Spinal cord (tissue), 9 donors: ENCODE measurements at regions not wholly inside any gene's neighbourhood (a gene's known extent, or its start where the extent isn't known, plus 50 kb on each side); places are given as distances from the start of the nearest gene placed in this dataset.
"Not testable (repeated sequence)": the region's sequence is repeated elsewhere in the genome, so short reads cannot be mapped to it uniquely, and the experiment has no call there.

Source experiments
- DNase-seq, 6 donors: peaks; one replicate each; pipeline versions ENCODE4 v3.0.0 to v3.0.0-alpha.2; 2013 to 2015; ENCODE audit warnings: low spot score in 6 of 6, low read depth in 4 of 6
- H3K27ac ChIP-seq: one replicate; pipeline ENCODE4 v1.5.1; 2013; ENCODE audit warnings: low read depth, low read length, control low read depth
- H3K27me3 ChIP-seq: one replicate; pipeline ENCODE4 v1.6.1; 2013; ENCODE audit warnings: low read length; ENCODE audit not compliant: control insufficient read depth, insufficient read depth
- H3K36me3 ChIP-seq: one replicate; pipeline ENCODE4 v1.6.1; 2013; ENCODE audit warnings: low read length; ENCODE audit not compliant: control insufficient read depth, insufficient read depth
- H3K4me1 ChIP-seq: one replicate; pipeline ENCODE4 v1.6.1; 2013; ENCODE audit warnings: low read length; ENCODE audit not compliant: control insufficient read depth, insufficient read depth
- H3K4me3 ChIP-seq: one replicate; pipeline ENCODE4 v1.5.1; 2013; ENCODE audit warnings: low read depth, low read length, control low read depth
- H3K9me3 ChIP-seq: one replicate; pipeline ENCODE4 v1.6.1; 2013; ENCODE audit warnings: low read length; ENCODE audit not compliant: control insufficient read depth, insufficient read depth
- WGBS: methylation state at CpG from one replicate; pipeline ENCODE4 v1.1.5; 2013; ENCODE audit warnings: missing lambda C conversion rate; ENCODE audit not compliant: insufficient coverage; 5-methylcytosine and 5-hydroxymethylcytosine counted together
- donor health status: healthy.

- WGBS = 25% methylated on average over 13 of the region's 21 CpGs
- peak in 1 of 6 donors; percentile 83 for DNase-seq
- Histone ChIP-seq H3K36me3 (no peaks in the 10 kb centered on the region), H3K27ac (no peak overlapping the region), H3K4me1 (peaks cover 95% of the 10 kb centered on the region), H3K4me3 (peak overlapping the region; percentile 40), H3K9me3 (peaks cover 1% of the 10 kb centered on the region), H3K27me3 (no peaks in the 10 kb centered on the region)
Measured at GRCh38 chr20:25863536-25864325, 167.1 kb upstream of the ZNF337 start.

GRCh38 chr20:25862967-25863530 lies 166.4 kb upstream of the ZNF337 start:
- not testable (repeated sequence) for H3K9me3 ChIP-seq, H3K27me3 ChIP-seq, H3K36me3 ChIP-seq
- Histone ChIP-seq H3K4me1 (peaks cover 95% of the 10 kb centered on the region), H3K4me3 (peak overlapping the region; percentile 40), H3K27ac (peak overlapping the region; percentile 25)
- under 1% methylated on average over 53 of the region's 53 CpGs for WGBS
- peak in 4 of 6 donors; percentile 80 to 98 (median 90) for DNase-seq

- peak in 2 of 6 donors; percentile 16 to 23 for DNase-seq
- Histone ChIP-seq H3K27me3 (no peaks in the 10 kb centered on the region), H3K4me1 (peaks cover 86% of the 10 kb centered on the region), H3K36me3 (peaks cover 27% of the 10 kb centered on the region), H3K9me3 (peaks cover 1% of the 10 kb centered on the region), H3K4me3 (peak overlapping the region; percentile 40), H3K27ac (no peak overlapping the region)
- WGBS = 32% methylated on average over 18 of the region's 23 CpGs
Measured at GRCh38 chr20:25860531-25861150, 164.0 kb upstream of the ZNF337 start.

GRCh38 chr20:25859649-25860530 lies 163.2 kb upstream of the ZNF337 start:
- Histone ChIP-seq H3K4me3 (peak overlapping the region; percentile 16), H3K27me3 (no peaks in the 10 kb centered on the region)

GRCh38 chr20:25858495-25859425 lies 162.1 kb upstream of the ZNF337 start:
- H3K4me3 ChIP-seq = peak overlapping the region; percentile 26
- WGBS = 31% methylated on average over 32 of the region's 37 CpGs

More at GRCh38 chr20:25859649-25860530, 163.2 kb upstream of the ZNF337 start:
- Histone ChIP-seq H3K9me3 (peaks cover 1% of the 10 kb centered on the region), H3K4me1 (peaks cover 82% of the 10 kb centered on the region), H3K27ac (no peak overlapping the region), H3K36me3 (peaks cover 29% of the 10 kb centered on the region)
- peak in 4 of 6 donors; percentile 74 to 96 (median 86) for DNase-seq
- 8% methylated on average over 49 of the region's 51 CpGs for WGBS

GRCh38 chr20:25857091-25857788 lies 160.6 kb upstream of the ZNF337 start:
- H3K27ac ChIP-seq, DNase-seq, H3K4me3 ChIP-seq, H3K9me3 ChIP-seq, H3K27me3 ChIP-seq: not testable (repeated sequence)
- Histone ChIP-seq H3K36me3 (peaks cover 32% of the 10 kb centered on the region), H3K4me1 (peaks cover 77% of the 10 kb centered on the region)
- 80% methylated on average over 21 of the region's 28 CpGs for WGBS

More at GRCh38 chr20:25858495-25859425, 162.1 kb upstream of the ZNF337 start:
- Histone ChIP-seq H3K36me3 (peaks cover 29% of the 10 kb centered on the region), H3K27ac (no peak overlapping the region), H3K4me1 (peaks cover 80% of the 10 kb centered on the region), H3K9me3 (peaks cover 1% of the 10 kb centered on the region), H3K27me3 (no peaks in the 10 kb centered on the region)
- DNase-seq = peak in 1 of 6 donors; percentile 5

GRCh38 chr20:25856256-25856884 lies 159.7 kb upstream of the ZNF337 start:
- Histone ChIP-seq H3K9me3 (no peaks in the 10 kb centered on the region), H3K4me3 (no peak overlapping the region), H3K27me3 (no peaks in the 10 kb centered on the region), H3K36me3 (peaks cover 32% of the 10 kb centered on the region), H3K27ac (no peak overlapping the region), H3K4me1 (peaks cover 70% of the 10 kb centered on the region)
- 91% methylated on average over 15 of the region's 21 CpGs for WGBS
- DNase-seq = no peak
